ENCODE measurements at regions not wholly inside any gene's neighbourhood (a gene's known extent, or its start where the extent isn't known, plus 50 kb on each side); places are given as distances from the start of the nearest gene placed in this dataset.

DNA sequence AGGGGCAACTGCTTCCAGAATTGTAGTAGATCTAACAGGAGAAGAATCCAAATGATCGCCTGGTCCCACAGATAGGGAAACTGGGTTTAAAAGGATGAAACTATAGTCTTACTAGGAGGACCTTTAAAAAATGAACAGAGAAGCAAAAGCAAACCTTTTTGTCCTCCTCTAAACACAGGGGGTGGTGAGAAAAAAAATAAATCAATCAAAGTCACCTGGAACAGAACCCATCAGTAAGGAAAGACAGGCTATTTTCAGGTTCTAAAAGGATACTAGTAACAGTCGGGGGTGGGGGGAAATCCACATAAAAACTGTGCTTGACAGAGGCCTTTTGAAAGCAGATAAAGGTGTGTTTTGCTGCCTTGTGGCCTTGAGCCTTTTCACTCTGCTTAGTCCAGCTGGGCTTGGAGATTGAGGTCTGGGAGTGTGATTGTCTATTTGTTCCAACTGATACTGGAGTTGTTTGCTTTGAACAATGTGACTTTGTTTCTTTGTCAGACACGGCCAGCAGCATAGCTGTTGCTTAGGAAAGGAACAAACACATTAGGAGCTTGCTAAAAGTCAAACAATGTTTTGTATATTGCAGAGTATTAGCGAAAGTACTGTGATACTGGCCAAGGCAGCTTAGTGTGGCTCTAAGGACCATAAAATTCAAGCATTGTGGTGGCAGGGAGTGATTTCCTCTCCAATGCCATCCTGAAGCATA is 141.1 kb upstream of the IRF2BP2 start (continued):
- TF ChIP-seq ZNF384 (IDR thresholded peaks at IDR 0.05; ENCODE audit: low read depth, low read length) (no peak), EZH2 (IDR thresholded peaks at IDR 0.05; ENCODE audit: borderline replicate concordance, low read depth, low read length) (no peak), ZFPM2 (CRISPR knock-in tag; IDR thresholded peaks at IDR 0.05) (no peak), MCM3 (IDR thresholded peaks at IDR 0.05) (no peak), ZNF583 (CRISPR knock-in tag; IDR thresholded peaks at IDR 0.05) (no peak), ZKSCAN1 (IDR thresholded peaks at IDR 0.05; ENCODE audit: low read depth, low read length) (0 out of 2 replicates have a peak, but pooled peaks have one; percentile 21), ATF1 (CRISPR knock-in tag; IDR thresholded peaks at IDR 0.05) (no peak), ATF1 (tag; IDR thresholded peaks at IDR 0.05) (no peak), KLF10 (CRISPR knock-in tag; IDR thresholded peaks at IDR 0.05) (no peak), MTA1 (IDR thresholded peaks at IDR 0.05; ENCODE audit: borderline replicate concordance) (no peak), WHSC1 (IDR thresholded peaks at IDR 0.05; ENCODE audit: low read length) (no peak), ETV6 (IDR thresholded peaks at IDR 0.05; ENCODE audit: borderline replicate concordance in 1 of 2, low read depth in 2 of 2, low read length in 1 of 2) (no peak), ETV6 (CRISPR knock-in tag; IDR thresholded peaks at IDR 0.05; ENCODE audit: borderline replicate concordance) (no peak), JUND (IDR thresholded peaks at IDR 0.05; ENCODE audit: borderline replicate concordance, low read depth, low read length) (no peak), JUND (tag; IDR thresholded peaks at IDR 0.05; ENCODE audit: borderline replicate concordance, low read depth, low read length) (no peak), ZBTB8A (IDR thresholded peaks at IDR 0.05; ENCODE audit: partially characterized antibody) (no peak), MCM2 (IDR thresholded peaks at IDR 0.05; ENCODE audit: low read depth) (no peak), ZNF589 (CRISPR knock-in tag; IDR thresholded peaks at IDR 0.05; ENCODE audit: low read depth) (no peak), RHOXF2B (CRISPR knock-in tag; conservative IDR thresholded peaks at IDR 0.05) (no peak), RBM39 (optimal IDR thresholded peaks at IDR 0.05; ENCODE audit: low read depth, low read length) (no peak), STAT5B (CRISPR knock-in tag; IDR thresholded peaks at IDR 0.05) (no peak), NBN (IDR thresholded peaks at IDR 0.05; ENCODE audit: low read depth) (no peak), SAP30 (IDR thresholded peaks at IDR 0.05; ENCODE audit: borderline replicate concordance, insufficient read depth, low read depth, low read length, poor library complexity, severe bottlenecking) (no peak), MED1 (CRISPR knock-in tag; IDR thresholded peaks at IDR 0.05; ENCODE audit: borderline replicate concordance) (no peak)
- TF ChIP-seq, protein P1, sequence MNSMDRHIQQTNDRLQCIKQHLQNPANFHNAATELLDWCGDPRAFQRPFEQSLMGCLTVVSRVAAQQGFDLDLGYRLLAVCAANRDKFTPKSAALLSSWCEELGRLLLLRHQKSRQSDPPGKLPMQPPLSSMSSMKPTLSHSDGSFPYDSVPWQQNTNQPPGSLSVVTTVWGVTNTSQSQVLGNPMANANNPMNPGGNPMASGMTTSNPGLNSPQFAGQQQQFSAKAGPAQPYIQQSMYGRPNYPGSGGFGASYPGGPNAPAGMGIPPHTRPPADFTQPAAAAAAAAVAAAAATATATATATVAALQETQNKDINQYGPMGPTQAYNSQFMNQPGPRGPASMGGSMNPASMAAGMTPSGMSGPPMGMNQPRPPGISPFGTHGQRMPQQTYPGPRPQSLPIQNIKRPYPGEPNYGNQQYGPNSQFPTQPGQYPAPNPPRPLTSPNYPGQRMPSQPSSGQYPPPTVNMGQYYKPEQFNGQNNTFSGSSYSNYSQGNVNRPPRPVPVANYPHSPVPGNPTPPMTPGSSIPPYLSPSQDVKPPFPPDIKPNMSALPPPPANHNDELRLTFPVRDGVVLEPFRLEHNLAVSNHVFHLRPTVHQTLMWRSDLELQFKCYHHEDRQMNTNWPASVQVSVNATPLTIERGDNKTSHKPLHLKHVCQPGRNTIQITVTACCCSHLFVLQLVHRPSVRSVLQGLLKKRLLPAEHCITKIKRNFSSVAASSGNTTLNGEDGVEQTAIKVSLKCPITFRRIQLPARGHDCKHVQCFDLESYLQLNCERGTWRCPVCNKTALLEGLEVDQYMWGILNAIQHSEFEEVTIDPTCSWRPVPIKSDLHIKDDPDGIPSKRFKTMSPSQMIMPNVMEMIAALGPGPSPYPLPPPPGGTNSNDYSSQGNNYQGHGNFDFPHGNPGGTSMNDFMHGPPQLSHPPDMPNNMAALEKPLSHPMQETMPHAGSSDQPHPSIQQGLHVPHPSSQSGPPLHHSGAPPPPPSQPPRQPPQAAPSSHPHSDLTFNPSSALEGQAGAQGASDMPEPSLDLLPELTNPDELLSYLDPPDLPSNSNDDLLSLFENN (IDR thresholded peaks at IDR 0.05; ENCODE audit: low read depth in 2 of 2, low read length in 2 of 2), result no peak

Measured in K562 (cell line).